Upper lobe of left lung (tissue), 6 donors: ENCODE measurements at regions not wholly inside any gene's neighbourhood (a gene's known extent, or its start where the extent isn't known, plus 50 kb on each side); places are given as distances from the start of the nearest gene placed in this dataset.
"Not testable (repeated sequence)": the region's sequence is repeated elsewhere in the genome, so short reads cannot be mapped to it uniquely, and the experiment has no call there.

ENCODE experiments used
- ATAC-seq, 2 donors: fragments of 200-7000 bp; cut with Tn5 transposase; one replicate each; pipeline ENCODE4 v1.9.1; 2022; ENCODE audit warnings: mild to moderate bottlenecking in 2 of 2, moderate library complexity in 2 of 2; ENCODE audit not compliant: low FRiP score in 2 of 2
- DNase-seq, 2 donors: peaks; one replicate each; pipeline ENCODE4 v3.0.0-alpha.2; 2019 to 2020
- H3K27ac ChIP-seq, 4 donors: fragments of 200-600 bp; sonication (generic); one replicate each; pipeline ENCODE4 v1.5.1; 2016 to 2019
- H3K27me3 ChIP-seq, 4 donors: fragments of 200-600 bp; sonication (generic); one replicate each; pipeline ENCODE4 v1.5.1; 2017 to 2019
- H3K36me3 ChIP-seq, 4 donors: fragments of 200-600 bp; sonication (generic); one replicate each; pipeline ENCODE4 v1.5.1; 2016 to 2019
- H3K4me1 ChIP-seq, 4 donors: fragments of 200-600 bp; sonication (generic); one replicate each; pipeline ENCODE4 v1.5.1; 2018 to 2019
- H3K4me3 ChIP-seq, 4 donors: fragments of 200-600 bp; sonication (generic); one replicate each; pipeline ENCODE4 v1.5.1; 2017 to 2019; ENCODE audit warnings: mild to moderate bottlenecking in 2 of 4, moderate library complexity in 1 of 4
- H3K9me3 ChIP-seq, 4 donors: fragments of 200-600 bp; sonication (generic); one replicate each; pipeline ENCODE4 v1.5.1; 2018 to 2019
- EP300 ChIP-seq, 4 donors: sonication (generic); formaldehyde crosslinking; IDR thresholded peaks; one replicate each; pipeline ENCODE4 v1.5.1; 2017; ENCODE audit warnings: antibody characterized with exemption in 4 of 4, control low read depth in 2 of 4
- POLR2A ChIP-seq, 4 donors: fragments of 450-650 bp; IDR thresholded peaks; one replicate each; pipeline ENCODE4 v1.5.1; 2016 to 2017; ENCODE audit warnings: antibody characterized with exemption in 4 of 4, mild to moderate bottlenecking in 2 of 4
- POLR2AphosphoS5 ChIP-seq, 2 donors: sonication (generic); formaldehyde crosslinking; IDR thresholded peaks; one replicate each; pipeline ENCODE4 v1.5.1; 2017; ENCODE audit warnings: antibody characterized with exemption in 2 of 2
- WGBS, 2 donors: methylation state at CpG; one replicate each; pipeline ENCODE4 v1.1.5; 2017 to 2018; 5-methylcytosine and 5-hydroxymethylcytosine counted together
- TF ChIP-seq, protein P1 (sequence below), 6 experiments: fragments of 450-650 bp in 4 of 6; fragments of 200-600 bp in 2 of 6; sonication (generic) in 2 of 6; IDR thresholded peaks; one replicate each; pipeline ENCODE4 v1.5.1; 2016 to 2019; ENCODE audit warnings: antibody characterized with exemption in 6 of 6
- donor health status: DM: no; HTN: no; CAD: no; lungs with moderate emphysema.
- donor health status: DM: no; HTN: yes; CAD: no; lungs with severe emphysema.

GRCh38 chr15:89028036-89028435 lies 60.2 kb upstream of the ABHD2 start:
- H3K4me1 ChIP-seq, result no peaks in the 10 kb centered on the region
- H3K4me3 ChIP-seq, result no peak overlapping the region
- ATAC-seq, result no peak
- peaks cover 0 to 9% (median 0%) of the 10 kb centered on the region in 4 donors for H3K9me3 ChIP-seq
- WGBS, 2 donors, result 75 to 77% methylated on average over 7 of the region's 7 CpGs
- H3K36me3 ChIP-seq, result no peaks in the 10 kb centered on the region
- no peak for DNase-seq
- no peak overlapping the region for H3K27ac ChIP-seq
- H3K27me3 ChIP-seq, result no peaks in the 10 kb centered on the region
- TF ChIP-seq POLR2AphosphoS5 (IDR thresholded peaks at IDR 0.05) (no peak), EP300 (IDR thresholded peaks at IDR 0.05) (no peak), POLR2A (IDR thresholded peaks at IDR 0.05) (no peak)
- TF ChIP-seq, protein P1, sequence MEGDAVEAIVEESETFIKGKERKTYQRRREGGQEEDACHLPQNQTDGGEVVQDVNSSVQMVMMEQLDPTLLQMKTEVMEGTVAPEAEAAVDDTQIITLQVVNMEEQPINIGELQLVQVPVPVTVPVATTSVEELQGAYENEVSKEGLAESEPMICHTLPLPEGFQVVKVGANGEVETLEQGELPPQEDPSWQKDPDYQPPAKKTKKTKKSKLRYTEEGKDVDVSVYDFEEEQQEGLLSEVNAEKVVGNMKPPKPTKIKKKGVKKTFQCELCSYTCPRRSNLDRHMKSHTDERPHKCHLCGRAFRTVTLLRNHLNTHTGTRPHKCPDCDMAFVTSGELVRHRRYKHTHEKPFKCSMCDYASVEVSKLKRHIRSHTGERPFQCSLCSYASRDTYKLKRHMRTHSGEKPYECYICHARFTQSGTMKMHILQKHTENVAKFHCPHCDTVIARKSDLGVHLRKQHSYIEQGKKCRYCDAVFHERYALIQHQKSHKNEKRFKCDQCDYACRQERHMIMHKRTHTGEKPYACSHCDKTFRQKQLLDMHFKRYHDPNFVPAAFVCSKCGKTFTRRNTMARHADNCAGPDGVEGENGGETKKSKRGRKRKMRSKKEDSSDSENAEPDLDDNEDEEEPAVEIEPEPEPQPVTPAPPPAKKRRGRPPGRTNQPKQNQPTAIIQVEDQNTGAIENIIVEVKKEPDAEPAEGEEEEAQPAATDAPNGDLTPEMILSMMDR (IDR thresholded peaks at IDR 0.05), result no peak

DNA sequence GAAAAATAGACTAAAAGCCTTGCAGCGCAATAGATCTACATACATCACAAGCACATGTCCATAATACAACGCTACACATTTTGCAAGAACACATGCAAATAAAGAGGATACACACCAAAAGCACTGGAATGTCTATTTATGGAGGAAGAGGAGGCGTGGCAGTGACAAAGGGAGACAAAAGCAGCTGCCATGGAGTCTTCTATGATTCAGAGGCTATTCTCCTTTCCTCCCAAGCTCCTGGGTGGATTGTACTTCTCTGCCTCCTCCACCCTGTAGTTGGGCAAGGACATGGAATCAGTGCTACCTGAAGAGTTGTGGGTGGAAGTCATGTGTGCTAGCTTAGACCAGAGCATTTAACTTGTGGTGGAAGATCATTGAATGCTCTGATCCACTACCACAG lies 57.9 kb upstream of the ABHD2 start:
- Histone ChIP-seq H3K27ac (no peak overlapping the region), H3K9me3 (peaks cover 0 to 7% (median 0%) of the 10 kb centered on the region in 4 donors), H3K27me3 (no peaks in the 10 kb centered on the region), H3K4me3 (no peak overlapping the region), H3K36me3 (no peaks in the 10 kb centered on the region), H3K4me1 (no peaks in the 10 kb centered on the region)
- 78 to 92% methylated on average over 3 of the region's 3 CpGs for WGBS, 2 donors
- DNase-seq, result no peak
- ATAC-seq, result no peak
- TF ChIP-seq, protein P1 (IDR thresholded peaks at IDR 0.05), result no peak
- no peak for TF ChIP-seq EP300 (IDR thresholded peaks at IDR 0.05)
- no peak for TF ChIP-seq POLR2AphosphoS5 (IDR thresholded peaks at IDR 0.05)
- TF ChIP-seq POLR2A (IDR thresholded peaks at IDR 0.05), result no peak

DNA sequence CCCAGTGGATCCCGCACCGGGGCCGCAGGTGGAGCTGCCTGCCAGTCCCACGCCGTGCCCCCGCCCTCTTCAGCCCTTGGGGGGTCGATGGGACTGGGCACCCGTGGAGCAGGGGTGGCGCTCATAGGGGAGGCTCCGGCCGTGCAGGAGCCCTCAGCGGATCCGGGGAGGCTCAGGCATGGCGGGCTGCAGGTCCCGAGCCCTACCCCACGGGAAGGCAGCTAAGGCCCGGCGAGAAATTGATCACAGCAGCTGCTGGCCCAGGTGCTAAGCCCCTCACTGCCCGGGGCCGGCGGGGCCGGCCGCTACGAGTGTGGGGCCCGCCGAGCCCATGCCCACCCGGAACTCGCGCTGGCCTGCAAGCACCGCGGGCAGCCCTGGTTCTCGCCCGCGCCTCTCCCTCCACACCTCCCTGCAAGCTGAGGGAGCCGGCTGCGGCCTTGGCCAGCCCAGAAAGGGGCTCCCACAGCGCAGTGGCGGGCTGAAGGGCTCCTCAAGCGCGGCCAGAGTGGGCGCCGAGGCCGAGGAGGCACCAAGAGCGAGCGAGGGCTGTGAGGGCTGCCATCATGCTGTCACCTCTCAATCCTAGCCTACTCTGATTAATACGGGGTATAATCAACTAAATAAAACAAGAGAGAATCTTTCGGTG lies 56.5 kb upstream of the ABHD2 start:
- H3K27me3 ChIP-seq, H3K27ac ChIP-seq, H3K9me3 ChIP-seq, ATAC-seq, H3K4me3 ChIP-seq, H3K36me3 ChIP-seq, H3K4me1 ChIP-seq: not testable (repeated sequence)
- peak in 1 of 2 donors; percentile 73 for DNase-seq
- 95% methylated on average over 11 to 33 of the region's 47 CpGs for WGBS, 2 donors

DNA sequence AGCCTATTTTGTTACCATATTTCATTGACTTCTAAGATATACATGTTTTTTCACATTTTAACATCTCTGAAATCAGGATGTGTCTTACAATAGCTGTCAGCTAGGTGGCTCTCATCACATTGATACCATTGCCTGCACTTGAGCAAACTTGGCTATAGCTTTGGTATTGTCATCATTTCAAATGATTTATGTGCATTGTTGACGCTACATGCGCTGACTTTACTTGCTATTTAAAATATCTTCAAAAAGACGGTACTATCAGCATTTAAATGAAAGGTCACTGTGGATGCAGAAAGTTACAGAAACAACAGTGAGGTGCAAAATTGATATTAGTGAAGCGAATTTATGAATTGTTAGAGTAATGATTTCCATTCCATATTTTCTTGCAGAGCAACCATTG lies 54.0 kb upstream of the ABHD2 start:
- TF ChIP-seq, protein P1 (IDR thresholded peaks at IDR 0.05), result no peak
- TF ChIP-seq EP300 (IDR thresholded peaks at IDR 0.05) (no peak), POLR2A (IDR thresholded peaks at IDR 0.05) (no peak), POLR2AphosphoS5 (IDR thresholded peaks at IDR 0.05) (no peak)
- DNase-seq, result no peak
- 55 to 61% methylated on average over 4 of the region's 4 CpGs for WGBS, 2 donors

GRCh38 chr15:89035150-89035549 lies 53.1 kb upstream of the ABHD2 start:
- no peak for ATAC-seq
- TF ChIP-seq EP300 (IDR thresholded peaks at IDR 0.05) (no peak), POLR2A (IDR thresholded peaks at IDR 0.05) (no peak), POLR2AphosphoS5 (IDR thresholded peaks at IDR 0.05) (no peak)
- TF ChIP-seq, protein P1 (IDR thresholded peaks at IDR 0.05), result no peak
- Histone ChIP-seq H3K9me3 (no peaks in the 10 kb centered on the region), H3K4me3 (no peak overlapping the region), H3K27ac (no peak overlapping the region), H3K4me1 (no peaks in the 10 kb centered on the region), H3K27me3 (no peaks in the 10 kb centered on the region), H3K36me3 (no peaks in the 10 kb centered on the region)
- whole genome bisulfite sequencing, 2 donors, result 76 to 82% methylated on average over 2 of the region's 2 CpGs
- DNase-seq, result no peak

More for the DNA sequence above, 54.0 kb upstream of the ABHD2 start:
- Histone ChIP-seq H3K27ac (no peak overlapping the region), H3K4me1 (no peaks in the 10 kb centered on the region), H3K9me3 (no peaks in the 10 kb centered on the region), H3K36me3 (no peaks in the 10 kb centered on the region), H3K4me3 (no peak overlapping the region), H3K27me3 (no peaks in the 10 kb centered on the region)
- no peak for ATAC-seq
